SK-MEL-5 (cell line): ENCODE measurements at regions not wholly inside any gene's neighbourhood (a gene's known extent, or its start where the extent isn't known, plus 50 kb on each side); places are given as distances from the start of the nearest gene placed in this dataset.

ENCODE experiments used
- DNase-seq: peaks from one replicate; pipeline ENCODE4 v3.0.0-alpha.2; 2016; ENCODE audit warnings: low read depth, low spot score
- in situ Hi-C: cut with HindIII; loops from 2 replicates; pipeline ENCODE4 v1.10.0; 2016; ENCODE audit warnings: low sequenced_read_pairs, high pct_unique_total_duplicates, low pct_unique_long_range_greater_than_20kb

DNA sequence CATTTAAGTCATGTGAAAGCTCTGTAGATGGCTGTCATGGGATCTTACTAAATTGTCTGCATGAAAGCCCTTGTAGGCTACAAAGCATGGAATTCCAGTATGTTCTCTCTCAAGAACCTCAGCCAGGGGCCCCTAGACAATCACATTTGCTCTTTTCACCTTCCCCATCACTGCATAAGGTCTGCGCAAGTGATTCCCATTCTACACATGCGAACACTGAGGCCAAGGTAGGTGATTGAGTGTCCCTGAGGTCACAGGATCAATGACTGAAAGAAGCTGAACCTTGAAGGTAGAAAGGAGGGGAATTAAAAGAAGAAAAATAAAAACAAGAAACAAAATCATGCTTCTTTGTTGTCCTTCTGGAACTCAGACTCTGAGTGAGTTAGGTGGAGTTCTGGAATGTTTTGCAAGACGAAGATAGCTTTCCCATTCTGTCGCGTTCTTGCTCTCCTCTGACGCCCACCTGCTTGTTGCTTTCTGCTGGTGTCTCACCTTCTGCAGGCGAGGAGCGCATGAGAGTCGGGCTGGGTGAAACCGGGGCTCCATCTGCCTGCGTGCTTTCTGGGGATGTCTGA, 79.9 kb downstream of the SPRING1 start:
- in situ Hi-C loops = no loop called here
- no peak for DNase-seq

DNA sequence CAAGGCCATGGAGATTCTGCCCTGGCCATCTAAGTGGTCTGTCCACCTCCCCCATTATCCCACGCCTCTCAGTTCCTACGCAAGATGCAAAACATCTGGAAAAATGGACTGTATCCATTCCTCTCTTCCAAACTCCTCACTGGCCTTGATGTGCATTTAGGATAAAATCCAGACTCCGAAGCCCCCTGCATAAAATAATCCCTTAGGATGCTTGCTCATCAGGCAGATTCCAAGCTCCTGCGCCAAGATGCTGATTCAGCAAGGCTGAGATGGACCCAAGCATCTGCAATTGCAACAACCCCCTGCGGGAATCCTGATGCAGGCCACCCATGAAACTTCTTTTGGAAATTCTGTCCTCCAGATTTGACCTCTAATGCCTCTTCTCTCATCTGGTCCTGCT, 81.6 kb downstream of the SPRING1 start:
- no peak for DNase-seq
- in situ Hi-C loops = no loop called here

DNA sequence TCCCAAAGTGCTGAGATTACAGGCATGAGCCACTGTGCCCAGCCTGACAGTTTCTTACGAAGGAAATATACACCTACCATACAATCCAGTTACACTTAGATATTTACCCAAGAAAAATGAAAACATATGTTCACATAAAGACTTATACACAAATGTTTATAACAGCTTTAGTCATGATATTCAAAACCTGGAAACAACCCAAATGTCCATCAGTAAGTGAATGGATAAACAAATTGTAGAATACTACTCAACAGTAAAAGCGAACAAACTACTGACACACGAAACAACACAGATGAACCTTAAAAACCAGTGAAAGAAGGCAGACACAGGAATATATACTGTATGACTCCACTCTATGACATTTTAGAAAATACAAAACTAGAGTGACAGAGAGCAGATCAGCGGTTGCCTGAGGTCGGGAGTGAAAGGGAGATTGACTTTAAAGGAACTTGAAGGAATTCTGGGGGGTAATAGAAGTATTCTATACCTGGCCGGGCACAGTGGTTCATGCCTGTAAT, 83.6 kb downstream of the SPRING1 start:
- in situ Hi-C loops = no loop called here
- DNase-seq = no peak

DNA sequence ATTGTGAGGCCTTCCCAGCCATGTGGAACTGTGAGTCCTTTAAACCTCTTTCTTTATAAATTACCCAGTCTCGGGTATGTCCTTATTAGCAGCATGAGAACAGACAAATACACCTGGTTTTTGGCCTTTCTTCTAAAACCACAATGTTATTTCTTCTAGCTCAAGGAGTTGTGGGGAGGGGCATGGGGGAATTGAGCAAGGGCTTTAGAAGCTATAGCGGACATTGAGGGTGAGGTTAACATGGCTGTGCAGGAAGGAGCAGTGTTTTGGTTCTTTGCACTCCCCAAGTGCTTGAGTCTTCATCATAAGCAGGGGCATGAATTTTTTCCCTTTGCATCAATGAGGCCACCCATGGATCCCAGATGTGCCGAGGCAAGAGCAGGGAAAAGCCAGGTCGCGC, 86.8 kb downstream of the SPRING1 start:
- in situ Hi-C loops = no loop called here
- no peak for DNase-seq

DNA sequence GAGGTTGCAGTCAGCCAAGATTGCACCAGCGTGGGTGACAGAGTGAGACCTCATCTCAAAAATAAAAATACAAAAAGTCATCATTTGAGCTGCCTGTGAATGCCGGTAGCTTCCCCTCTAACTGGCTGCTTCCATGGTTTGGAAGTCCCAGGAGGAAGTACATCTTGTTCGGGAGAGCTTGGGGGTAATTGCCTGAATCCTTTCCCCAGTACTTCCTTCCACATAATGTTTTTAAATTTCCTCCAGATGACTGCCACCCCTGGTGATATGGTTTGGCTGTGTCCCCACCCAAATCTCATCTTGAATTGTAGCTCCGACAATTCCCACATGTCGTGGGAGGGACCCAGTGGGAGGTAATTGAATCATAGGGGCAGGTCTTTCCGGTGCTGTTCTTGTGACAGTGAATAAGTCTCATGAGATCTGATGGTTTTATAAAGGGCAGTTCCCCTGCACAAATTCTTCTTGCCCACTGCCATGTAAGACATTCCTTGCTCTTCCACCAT, 87.2 kb downstream of the SPRING1 start:
- in situ Hi-C loops = no loop called here
- no peak for DNase-seq

DNA sequence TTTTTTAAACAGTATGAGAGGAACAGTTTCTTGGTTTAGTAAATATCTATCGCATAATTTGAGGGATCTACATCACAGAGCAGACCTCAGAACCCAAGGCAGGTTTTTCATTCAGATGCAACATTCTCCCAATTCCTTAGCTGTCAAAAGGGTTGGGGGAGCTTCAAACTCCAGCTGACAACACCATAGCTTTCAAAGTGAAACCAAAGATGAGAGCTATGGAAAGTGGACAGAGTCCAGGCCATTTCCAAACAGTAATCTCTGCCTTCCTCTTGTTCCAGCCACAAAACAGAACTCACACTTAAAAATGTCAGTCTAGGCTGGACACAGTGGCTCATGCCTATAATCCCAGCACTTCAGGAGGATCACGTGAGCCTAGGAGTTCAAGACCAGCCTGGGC, 87.8 kb downstream of the SPRING1 start:
- no peak for DNase-seq
- in situ Hi-C loops = no loop called here

DNA sequence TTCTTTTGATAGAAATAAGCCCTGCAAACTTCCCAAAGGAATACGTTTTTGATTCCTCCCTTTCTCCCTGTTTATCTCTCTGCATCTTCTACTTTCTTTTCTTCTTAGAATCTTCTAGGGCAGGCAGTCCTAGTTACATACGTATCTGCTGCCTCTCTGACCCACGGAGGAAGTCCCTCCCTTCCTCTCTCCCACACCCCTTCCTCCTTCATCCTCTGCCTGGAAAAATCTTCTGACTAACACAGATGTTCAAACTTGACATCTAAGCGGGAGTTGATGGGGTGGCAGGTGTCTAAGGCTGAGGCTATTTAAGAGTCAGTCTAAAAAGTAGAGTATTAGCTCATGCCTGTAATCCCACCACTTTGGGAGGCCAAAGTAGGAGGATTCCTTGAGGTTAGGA, 88.6 kb downstream of the MAP1LC3B2 start:
- no peak for DNase-seq
- in situ Hi-C loops = no loop called here

DNA sequence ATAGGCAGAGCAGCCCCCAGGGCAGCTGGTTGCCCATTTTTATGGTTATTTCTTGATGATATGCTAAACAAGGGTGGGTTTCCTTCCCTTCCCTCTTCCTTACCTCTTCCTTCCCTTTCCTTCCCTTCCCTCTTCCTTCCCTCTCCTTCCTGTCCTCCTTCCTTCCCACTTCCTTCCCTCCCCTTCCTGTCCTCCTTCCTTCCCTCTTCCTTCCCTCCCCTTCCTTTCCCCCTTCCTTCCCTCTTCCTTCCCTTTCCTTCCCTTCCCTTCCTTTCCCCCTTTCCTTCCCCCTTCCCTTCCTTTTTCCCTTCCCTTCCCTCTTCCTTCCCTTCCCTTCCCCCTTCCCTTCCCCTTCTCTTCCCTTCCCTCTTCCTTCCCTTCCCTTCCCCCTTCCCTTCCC, 87.7 kb downstream of the MAP1LC3B2 start:
- in situ Hi-C loops = no loop called here
- no peak for DNase-seq

DNA sequence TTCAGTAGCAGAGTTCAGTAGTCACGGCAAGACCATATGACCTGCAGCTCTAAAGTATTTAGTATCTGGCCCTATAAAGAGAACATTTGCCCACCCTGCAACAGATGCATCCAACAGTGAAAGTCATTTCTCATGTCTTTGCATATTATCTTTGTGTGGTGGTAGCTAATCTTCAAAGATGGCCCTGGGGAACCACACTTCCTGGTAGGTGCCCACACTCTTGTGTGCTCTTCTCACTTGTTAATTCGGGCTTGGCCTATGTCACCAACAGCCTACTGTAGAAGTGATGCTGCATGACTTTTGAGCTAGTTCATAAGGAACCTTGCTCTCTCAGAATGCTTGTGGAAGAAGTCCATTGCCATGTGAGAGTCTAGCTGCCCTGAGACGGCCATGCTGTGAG, 85.6 kb downstream of the MAP1LC3B2 start:
- in situ Hi-C loops = no loop called here
- DNase-seq = no peak

DNA sequence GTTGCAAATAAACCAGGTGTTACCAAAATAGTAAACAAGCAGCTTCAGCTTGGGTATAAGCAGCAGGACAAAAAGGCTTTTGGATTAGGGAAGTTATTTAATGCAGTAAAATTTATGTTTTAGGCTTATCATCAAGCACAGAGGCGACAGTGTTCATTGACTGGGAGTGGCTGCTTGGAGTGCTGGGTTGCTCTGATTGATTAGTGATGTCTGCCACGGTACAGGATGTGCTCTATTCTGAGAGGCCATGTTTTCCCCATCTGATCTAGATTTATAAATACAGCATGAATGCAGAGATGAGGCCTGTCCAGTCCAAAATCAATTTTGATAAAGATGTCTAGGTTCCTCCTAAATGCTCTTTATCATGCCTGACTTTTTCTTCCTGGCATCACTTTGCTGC, 83.5 kb downstream of the MAP1LC3B2 start:
- in situ Hi-C loops = no loop called here
- peak; percentile 8 for DNase-seq

DNA sequence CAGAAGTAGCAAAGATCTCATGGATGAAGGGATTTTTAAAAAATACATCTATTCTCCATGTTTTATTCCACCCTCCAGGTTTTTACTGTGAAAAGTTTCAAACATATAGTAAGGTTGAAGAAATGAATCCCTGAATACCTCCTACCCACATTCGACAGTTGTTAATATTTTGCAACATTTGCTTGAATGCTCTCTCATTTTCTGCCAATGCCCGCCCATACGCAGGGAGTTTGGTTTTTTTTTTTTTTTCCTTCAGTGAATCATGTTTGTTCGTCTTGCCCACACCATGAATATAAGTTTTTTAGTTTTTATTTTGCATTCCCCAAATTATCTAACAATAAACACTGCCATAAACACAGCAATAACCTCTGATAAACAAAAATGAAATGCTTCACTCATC, 82.9 kb downstream of the MAP1LC3B2 start:
- DNase-seq = no peak
- in situ Hi-C loops = no loop called here

DNA sequence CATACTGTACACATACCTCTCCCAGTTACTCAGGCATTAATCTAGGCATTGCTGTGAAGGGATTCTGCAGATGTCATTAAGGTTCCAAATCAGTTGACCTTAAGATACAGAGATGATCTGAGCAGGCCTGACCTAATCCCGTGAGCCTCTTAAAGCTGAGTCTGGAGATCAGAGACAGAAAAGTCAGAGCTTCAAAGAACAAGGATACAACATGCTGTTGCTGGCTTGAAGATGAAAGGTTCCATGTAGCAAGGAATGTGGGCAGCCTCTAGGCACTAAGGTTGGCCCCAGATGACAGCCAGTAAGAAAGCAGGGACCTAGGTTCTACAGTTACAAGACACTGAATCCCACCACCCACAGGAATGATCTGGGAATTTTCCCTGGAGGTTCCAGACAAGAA, 81.1 kb downstream of the MAP1LC3B2 start:
- DNase-seq = no peak
- in situ Hi-C loops = no loop called here

DNA sequence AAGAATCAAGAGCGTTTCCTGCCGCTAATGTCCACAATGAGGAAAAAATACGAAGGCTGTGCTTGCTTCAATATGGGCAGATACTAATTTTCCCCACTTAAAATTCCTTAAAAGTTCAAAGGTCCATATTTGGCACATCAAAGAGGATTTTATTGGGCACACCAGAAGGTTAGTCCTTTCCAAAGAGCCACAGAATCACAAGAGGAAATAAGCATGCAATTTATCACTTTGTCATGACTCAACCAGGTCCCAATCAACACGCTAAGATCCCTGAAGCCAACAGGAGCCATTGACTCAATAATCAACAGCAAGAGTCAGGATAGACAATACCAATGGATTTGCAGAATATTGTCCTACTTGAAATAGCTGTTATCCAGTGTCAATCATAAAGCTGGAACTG, 80.6 kb downstream of the MAP1LC3B2 start:
- in situ Hi-C loops = no loop called here
- no peak for DNase-seq

DNA sequence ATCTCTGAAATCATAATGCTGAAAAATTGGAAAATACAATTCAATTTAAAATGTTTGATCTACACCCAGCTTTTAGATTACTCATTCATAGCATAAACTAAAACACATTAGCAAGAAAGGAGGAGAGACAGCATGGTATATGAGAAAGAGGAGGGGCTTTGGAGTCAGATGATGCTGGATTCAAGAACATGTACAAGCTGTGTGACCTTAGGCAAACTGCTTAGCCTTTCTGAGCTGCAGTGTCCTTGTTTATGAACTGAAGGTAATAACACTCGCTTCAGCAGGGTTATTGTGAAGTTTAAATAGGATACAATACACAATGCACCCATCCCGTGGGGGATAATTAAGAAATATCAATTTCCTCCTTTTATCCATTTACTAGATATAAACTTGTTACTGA, 79.2 kb downstream of the MAP1LC3B2 start:
- no peak for DNase-seq
- in situ Hi-C loops = no loop called here

DNA sequence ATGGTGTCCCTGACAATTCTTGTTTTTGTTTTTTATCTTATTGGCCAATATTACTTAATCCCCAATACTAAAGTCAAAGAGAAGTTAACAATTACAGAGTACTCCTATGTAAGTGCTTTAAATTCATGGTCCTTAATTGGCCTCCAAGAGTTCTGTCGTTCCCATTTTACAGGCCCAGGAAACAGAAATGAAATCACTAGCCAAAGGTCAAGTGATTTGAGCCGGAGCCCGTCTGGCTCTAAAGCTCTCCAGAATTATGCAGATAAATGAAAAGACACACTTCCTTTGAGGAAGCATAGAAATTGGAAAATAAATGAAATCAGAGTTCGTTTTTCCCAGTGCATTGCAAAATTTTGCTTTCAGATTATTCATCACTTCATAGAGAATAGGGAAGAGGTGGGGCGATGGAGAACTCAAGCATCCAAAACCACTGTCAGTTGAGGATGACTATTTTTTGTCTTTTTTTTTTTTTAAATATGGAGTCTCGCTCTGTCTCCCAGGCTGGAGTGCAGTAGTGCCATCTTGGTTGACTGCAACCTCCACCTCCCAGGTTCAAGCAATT, 78.5 kb downstream of the MAP1LC3B2 start:
- in situ Hi-C loops = no loop called here
- DNase-seq = no peak

DNA sequence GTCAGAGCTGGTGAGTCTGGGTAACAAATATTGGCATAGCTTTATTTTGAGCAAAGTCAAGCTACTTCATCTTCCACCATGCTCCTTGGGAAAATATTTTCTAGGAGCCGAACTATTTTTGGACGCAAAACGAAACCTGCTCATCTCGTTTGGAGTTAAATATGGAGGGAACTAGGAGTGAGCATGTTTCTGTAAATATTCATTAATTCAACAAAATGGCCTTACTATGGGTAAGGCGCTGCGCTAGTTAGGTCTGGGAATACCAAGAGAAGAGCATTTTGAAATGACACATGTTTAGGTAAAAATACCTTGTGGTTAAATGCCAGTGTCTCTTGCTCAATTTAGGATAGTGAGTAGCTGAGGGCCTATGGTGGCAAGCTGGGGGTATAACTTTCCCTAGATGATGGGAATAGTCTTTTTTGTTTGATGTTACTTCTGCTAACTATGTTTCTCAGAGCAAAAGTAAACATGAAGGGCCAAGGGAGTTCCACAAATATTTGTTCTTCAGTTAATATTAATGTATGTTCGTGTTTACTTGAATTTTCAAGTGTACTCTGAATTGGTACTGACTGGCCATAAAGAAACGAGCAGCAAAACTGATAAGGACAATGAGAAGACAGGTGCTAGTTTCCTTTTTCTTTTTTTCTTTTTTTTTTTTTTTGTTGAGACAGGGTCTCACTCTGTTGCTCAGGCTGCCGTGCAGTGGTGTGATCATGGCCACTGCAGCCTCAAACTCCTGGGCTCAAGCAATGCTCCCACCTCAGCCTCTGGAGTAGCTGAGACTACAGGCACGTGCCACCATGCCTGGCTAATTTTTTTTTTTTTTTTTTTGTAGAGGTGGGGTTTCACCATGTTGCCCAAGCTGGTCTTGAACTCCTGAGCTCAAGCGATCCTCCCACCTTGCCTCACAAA, 77.7 kb downstream of the MAP1LC3B2 start:
- no peak for DNase-seq
- in situ Hi-C loops = no loop called here

DNA sequence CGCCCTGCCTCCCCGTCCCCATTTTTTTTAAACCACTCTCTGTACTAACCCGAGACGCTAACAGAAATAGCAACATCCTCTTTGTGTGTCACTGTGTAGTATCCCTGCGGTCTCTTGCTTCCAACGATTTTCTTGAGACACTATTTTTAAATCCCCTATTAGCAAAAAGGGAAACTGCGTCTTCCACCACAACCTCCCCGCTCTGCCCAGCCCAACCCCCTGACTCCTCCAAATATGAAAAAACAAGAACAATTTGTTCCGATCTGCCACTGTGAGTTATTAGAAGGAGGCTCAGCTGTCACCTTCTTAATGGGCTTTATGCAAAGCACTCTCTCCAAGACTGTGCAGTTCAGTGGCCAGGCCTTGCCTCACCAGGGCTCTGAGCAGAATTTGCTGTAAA, 76.3 kb downstream of the MAP1LC3B2 start:
- in situ Hi-C loops = no loop called here
- no peak for DNase-seq

DNA sequence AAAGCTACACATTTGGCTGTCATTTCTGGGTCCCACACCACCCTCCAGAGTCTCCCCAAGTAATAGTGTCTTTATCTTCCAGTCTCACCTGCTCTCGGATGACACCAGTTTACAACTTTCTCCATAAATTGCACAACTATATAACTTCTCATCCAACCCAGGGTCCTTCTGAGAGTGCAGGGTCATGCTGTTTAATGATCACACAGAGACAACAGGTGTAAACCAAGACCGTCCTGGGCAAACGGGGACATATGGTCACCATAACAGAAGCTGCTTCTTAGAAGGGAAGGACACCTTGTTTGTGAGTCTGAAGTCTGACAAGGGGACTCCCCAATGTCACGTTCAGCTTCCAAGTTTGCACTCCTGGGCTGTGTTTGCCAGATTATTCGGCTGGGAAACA, 74.3 kb downstream of the MAP1LC3B2 start:
- in situ Hi-C loops = no loop called here
- no peak for DNase-seq

DNA sequence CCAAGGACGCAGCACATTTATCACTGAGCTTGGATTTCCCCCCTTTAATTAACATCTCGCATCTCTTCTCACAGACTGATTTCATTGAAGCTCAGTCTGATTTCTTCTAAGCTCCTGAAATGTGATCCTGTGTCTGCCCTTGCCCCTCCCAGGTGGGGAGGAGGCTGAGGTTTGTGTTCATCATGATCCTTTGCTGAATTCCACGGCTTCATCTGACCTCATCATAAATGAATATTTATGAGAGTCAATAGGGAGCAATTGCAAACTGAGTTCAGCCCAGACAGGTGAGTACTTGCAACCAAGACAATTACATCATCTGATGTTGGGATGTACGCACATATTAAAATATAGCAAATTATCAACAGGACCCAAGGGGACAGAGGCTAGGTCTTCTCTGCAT, 72.4 kb downstream of the MAP1LC3B2 start:
- in situ Hi-C loops = no loop called here

More for the DNA sequence above, 72.4 kb downstream of the MAP1LC3B2 start:
- no peak for DNase-seq
